GM10248 (cell line): ENCODE measurements at regions not wholly inside any gene's neighbourhood (a gene's known extent, or its start where the extent isn't known, plus 50 kb on each side); places are given as distances from the start of the nearest gene placed in this dataset.

Experiments used
- CTCF ChIA-PET: fragments of 300-600 bp; sonication (Branson Sonifier 250); formaldehyde crosslinking; extraction: SDS; loops from one replicate; lab custom pipeline; 2021; ENCODE audit warnings: antibody characterized with exemption; lab: Yijun Ruan, JAX
- POLR2A ChIA-PET: fragments of 350-650 bp; sonication (Branson Sonifier 250); formaldehyde crosslinking; extraction: SDS; loops from one replicate; lab custom pipeline; 2020; ENCODE audit warnings: antibody characterized with exemption; lab: Yijun Ruan, JAX
- DNase-seq: peaks from one replicate; pipeline ENCODE4 v3.0.0; 2012; ENCODE audit errors: extremely low spot score
- TF ChIP-seq, protein P1 (sequence below): IDR thresholded peaks from 2 replicates; pipeline ENCODE4 v1.5.1; 2012; ENCODE audit warnings: mild to moderate bottlenecking, low read depth; ENCODE audit errors: extremely low read depth, missing control alignments, control extremely low read depth

DNA sequence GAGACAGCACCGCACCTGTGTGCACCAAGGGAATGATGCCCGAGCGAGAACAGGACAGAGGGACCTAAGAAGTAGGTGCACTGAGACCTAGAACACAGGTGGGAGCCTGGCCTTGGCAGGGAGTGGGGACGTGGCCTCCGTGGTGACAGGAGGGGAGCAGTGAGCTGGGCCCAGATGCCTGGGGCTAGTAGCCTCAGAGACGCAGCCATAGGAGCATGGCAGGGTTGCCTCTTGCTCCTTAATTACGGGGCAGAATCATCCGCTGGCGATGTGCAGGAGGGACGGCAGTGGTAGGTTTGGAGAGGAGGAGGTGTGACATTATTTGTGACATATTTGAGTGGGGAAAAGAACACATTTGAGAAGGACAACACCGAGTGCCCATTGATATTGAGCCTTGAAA lies 57.0 kb upstream of the HPCAL1 start:
- POLR2A ChIA-PET: no interaction called here
- CTCF ChIA-PET: no interaction called here
- TF ChIP-seq, protein P1, sequence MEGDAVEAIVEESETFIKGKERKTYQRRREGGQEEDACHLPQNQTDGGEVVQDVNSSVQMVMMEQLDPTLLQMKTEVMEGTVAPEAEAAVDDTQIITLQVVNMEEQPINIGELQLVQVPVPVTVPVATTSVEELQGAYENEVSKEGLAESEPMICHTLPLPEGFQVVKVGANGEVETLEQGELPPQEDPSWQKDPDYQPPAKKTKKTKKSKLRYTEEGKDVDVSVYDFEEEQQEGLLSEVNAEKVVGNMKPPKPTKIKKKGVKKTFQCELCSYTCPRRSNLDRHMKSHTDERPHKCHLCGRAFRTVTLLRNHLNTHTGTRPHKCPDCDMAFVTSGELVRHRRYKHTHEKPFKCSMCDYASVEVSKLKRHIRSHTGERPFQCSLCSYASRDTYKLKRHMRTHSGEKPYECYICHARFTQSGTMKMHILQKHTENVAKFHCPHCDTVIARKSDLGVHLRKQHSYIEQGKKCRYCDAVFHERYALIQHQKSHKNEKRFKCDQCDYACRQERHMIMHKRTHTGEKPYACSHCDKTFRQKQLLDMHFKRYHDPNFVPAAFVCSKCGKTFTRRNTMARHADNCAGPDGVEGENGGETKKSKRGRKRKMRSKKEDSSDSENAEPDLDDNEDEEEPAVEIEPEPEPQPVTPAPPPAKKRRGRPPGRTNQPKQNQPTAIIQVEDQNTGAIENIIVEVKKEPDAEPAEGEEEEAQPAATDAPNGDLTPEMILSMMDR: no peak
- no peak for DNase-seq

DNA sequence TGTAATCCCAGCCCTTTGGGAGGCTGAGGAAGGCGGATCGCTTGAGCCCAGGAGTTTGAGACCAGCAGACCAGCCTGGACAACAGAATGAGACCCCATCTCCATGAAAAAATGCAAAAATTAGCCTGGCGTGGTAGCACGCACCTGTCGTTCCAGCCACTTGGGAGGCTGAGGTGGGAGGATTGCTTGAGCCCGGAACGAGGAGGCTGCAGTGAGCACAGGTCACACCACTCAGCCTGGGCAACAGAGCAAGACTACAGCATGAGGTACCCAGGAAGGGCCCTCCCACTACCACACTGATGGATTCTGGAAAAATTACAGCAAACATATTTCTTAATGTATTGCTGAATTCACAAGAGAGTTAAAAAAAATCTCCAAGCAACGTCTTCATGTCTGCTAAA lies 56.3 kb upstream of the HPCAL1 start:
- DNase-seq: no peak
- ChIA-PET POLR2A (no interaction called here), CTCF (no interaction called here)
- TF ChIP-seq, protein P1: no peak

DNA sequence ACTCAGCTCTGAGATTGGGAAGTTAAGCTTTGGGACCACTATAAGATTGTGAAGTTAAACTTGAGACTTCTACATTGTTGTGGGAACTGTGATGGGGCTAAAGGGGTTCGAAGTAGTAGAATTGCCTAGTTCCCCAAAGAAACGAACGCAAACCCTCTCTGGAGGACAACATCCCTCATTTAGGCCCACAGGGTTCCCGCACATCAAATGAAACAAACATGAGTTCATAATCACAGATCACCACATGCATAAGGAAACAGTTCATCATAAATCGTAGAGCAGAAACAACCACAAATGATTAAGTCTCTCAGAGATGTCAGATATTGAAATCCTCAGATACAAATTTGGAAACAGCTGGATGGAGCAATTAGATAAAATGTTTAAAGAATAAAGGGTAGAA lies 55.9 kb upstream of the HPCAL1 start:
- TF ChIP-seq, protein P1: no peak
- ChIA-PET POLR2A (no interaction called here), CTCF (no interaction called here)
- no peak for DNase-seq

DNA sequence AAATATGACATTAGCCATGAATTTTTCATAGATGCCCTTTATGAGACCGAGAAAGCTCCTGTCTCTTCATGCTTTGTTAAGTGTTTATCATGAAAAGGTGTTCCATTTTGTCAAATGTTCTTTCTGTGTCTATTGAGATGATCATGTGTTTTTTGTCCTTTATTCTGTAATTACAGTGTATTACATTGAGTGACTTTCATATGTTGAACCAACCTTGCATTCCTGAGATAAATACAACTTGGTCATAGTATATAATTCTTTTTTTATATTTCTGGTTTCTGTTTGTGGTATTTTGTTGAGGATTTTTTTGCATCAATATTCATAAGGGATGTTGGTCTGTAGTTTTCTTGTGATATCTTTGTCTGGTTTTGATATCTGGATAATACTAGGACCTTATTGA lies 52.9 kb upstream of the HPCAL1 start:
- TF ChIP-seq, protein P1: no peak
- ChIA-PET POLR2A (no interaction called here), CTCF (no interaction called here)
- no peak for DNase-seq

DNA sequence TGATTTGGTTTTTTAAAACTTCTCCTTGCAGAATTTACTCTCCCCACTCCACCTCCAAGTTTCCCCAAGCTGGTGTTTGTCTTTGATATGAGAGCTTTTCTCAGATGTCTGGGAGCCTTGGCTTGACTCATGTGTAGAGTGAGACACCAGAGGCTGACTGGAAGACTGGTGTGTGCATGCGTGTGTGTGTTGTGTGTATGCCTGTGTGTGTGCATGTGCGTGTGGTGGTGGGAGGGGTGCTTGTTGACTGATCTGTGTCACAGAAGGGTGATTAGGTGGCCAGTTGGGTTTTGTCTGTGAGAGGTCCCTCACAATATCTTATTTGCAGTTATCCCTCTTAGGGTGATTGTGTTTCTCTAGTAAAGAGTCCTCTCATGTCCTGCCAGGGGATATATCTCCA lies 50.5 kb upstream of the HPCAL1 start:
- no peak for DNase-seq
- ChIA-PET CTCF (interaction anchor here (1.6 kb wide), 1 partner anchor 10 kb away, joined by 5 read pairs; no protein-coding TSS in a partner anchor), POLR2A (no interaction called here)
- TF ChIP-seq, protein P1: no peak

DNA sequence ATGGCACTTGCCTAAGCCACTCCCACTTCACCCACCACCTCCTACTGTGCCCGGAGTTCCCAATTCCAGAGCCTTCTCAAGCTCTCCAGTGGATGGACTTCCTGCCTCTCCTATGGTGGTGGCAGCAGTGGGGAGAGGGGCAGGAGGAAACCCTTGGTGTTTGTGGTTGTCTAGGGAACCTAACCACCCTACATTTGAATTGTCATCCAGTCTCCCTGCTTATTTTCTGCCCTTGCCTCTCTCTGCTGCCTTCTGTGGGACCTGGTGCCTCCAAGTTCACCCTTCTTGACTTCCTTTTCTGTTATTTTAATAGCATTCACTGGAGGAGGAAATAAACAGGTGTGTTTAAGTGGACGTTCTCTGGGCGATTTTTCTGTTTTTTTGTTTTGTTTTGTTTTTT lies 50.0 kb upstream of the HPCAL1 start:
- TF ChIP-seq, protein P1: no peak
- ChIA-PET POLR2A (no interaction called here), CTCF (interaction anchor here (1.6 kb wide), 1 partner anchor 10 kb away, joined by 5 read pairs; no protein-coding TSS in a partner anchor)
- no peak for DNase-seq
